SJSA1 (cell line): ENCODE measurements at regions not wholly inside any gene's neighbourhood (a gene's known extent, or its start where the extent isn't known, plus 50 kb on each side); places are given as distances from the start of the nearest gene placed in this dataset.
"Not testable (repeated sequence)": the region's sequence is repeated elsewhere in the genome, so short reads cannot be mapped to it uniquely, and the experiment has no call there.

Experiments used
- DNase-seq, 2 experiments: peaks; one replicate each; pipeline ENCODE4 v3.0.0-alpha.2; 2015 to 2020; ENCODE audit warnings: low spot score in 2 of 2, low read depth in 1 of 2
- H3K27ac ChIP-seq: fragments of 250-450 bp; sonication (Bioruptor Pico); 2 replicates; pipeline ENCODE4 v1.5.1; 2020; ENCODE audit warnings: mild to moderate bottlenecking, moderate library complexity
- H3K27me3 ChIP-seq: fragments of 250-450 bp; sonication (Bioruptor Pico); replicated peaks from 2 replicates; pipeline ENCODE4 v1.5.1; 2020; ENCODE audit warnings: mild to moderate bottlenecking, moderate library complexity
- H3K36me3 ChIP-seq: fragments of 250-450 bp; sonication (Bioruptor Pico); 2 replicates; pipeline ENCODE4 v1.5.1; 2020; ENCODE audit warnings: mild to moderate bottlenecking
- H3K4me1 ChIP-seq: fragments of 250-450 bp; sonication (Bioruptor Pico); replicated peaks from 2 replicates; pipeline ENCODE4 v1.6.1; 2021; ENCODE audit warnings: mild to moderate bottlenecking
- H3K4me3 ChIP-seq: fragments of 250-450 bp; sonication (Bioruptor Pico); 2 replicates; pipeline ENCODE4 v1.5.1; 2020; ENCODE audit warnings: mild to moderate bottlenecking
- H3K9me3 ChIP-seq: fragments of 250-450 bp; sonication (Bioruptor Pico); replicated peaks from 2 replicates; pipeline ENCODE4 v1.5.1; 2020; ENCODE audit warnings: mild to moderate bottlenecking

GRCh38 chr7:89655946-89656345, 498.3 kb upstream of the STEAP1 start:
- H3K4me1 ChIP-seq = no peaks in the 10 kb centered on the region
- no peak for DNase-seq
- H3K36me3 ChIP-seq = no peaks in the 10 kb centered on the region
- no peak overlapping the region for H3K27ac ChIP-seq
- no peaks in the 10 kb centered on the region for H3K9me3 ChIP-seq
- H3K27me3 ChIP-seq = no peaks in the 10 kb centered on the region
- no peak overlapping the region for H3K4me3 ChIP-seq

GRCh38 chr7:89661876-89662275, 492.4 kb upstream of the STEAP1 start:
- Histone ChIP-seq H3K27me3 (no peaks in the 10 kb centered on the region), H3K36me3 (no peaks in the 10 kb centered on the region), H3K27ac (no peak overlapping the region), H3K9me3 (no peaks in the 10 kb centered on the region), H3K4me3 (no peak overlapping the region), H3K4me1 (no peaks in the 10 kb centered on the region)
- DNase-seq = no peak

- DNase-seq = no peak
- H3K36me3 ChIP-seq = no peaks in the 10 kb centered on the region
- H3K4me3 ChIP-seq = no peak overlapping the region
- no peaks in the 10 kb centered on the region for H3K4me1 ChIP-seq
- H3K27ac ChIP-seq = no peak overlapping the region
- no peaks in the 10 kb centered on the region for H3K27me3 ChIP-seq
- no peaks in the 10 kb centered on the region for H3K9me3 ChIP-seq
Measured at GRCh38 chr7:89666136-89666835, 488.0 kb upstream of the STEAP1 start.

GRCh38 chr7:89680161-89680560, 474.1 kb upstream of the STEAP1 start:
- Histone ChIP-seq H3K4me3 (no peak overlapping the region), H3K36me3 (no peaks in the 10 kb centered on the region), H3K27me3 (no peaks in the 10 kb centered on the region), H3K9me3 (no peaks in the 10 kb centered on the region), H3K4me1 (no peaks in the 10 kb centered on the region), H3K27ac (no peak overlapping the region)
- no peak for DNase-seq

GRCh38 chr7:89681448-89681847, 472.8 kb upstream of the STEAP1 start:
- H3K4me3 ChIP-seq = no peak overlapping the region
- H3K36me3 ChIP-seq = no peaks in the 10 kb centered on the region
- no peaks in the 10 kb centered on the region for H3K4me1 ChIP-seq
- no peak for DNase-seq
- no peak overlapping the region for H3K27ac ChIP-seq
- no peaks in the 10 kb centered on the region for H3K27me3 ChIP-seq
- H3K9me3 ChIP-seq = no peaks in the 10 kb centered on the region

GRCh38 chr7:89685287-89685686, 469.0 kb upstream of the STEAP1 start:
- H3K27me3 ChIP-seq = no peaks in the 10 kb centered on the region
- no peak overlapping the region for H3K27ac ChIP-seq
- H3K36me3 ChIP-seq = no peaks in the 10 kb centered on the region
- H3K9me3 ChIP-seq = no peaks in the 10 kb centered on the region
- no peaks in the 10 kb centered on the region for H3K4me1 ChIP-seq
- DNase-seq = no peak
- no peak overlapping the region for H3K4me3 ChIP-seq

- Histone ChIP-seq H3K27ac (no peak overlapping the region), H3K4me3 (no peak overlapping the region), H3K4me1 (no peaks in the 10 kb centered on the region), H3K36me3 (no peaks in the 10 kb centered on the region), H3K9me3 (no peaks in the 10 kb centered on the region), H3K27me3 (no peaks in the 10 kb centered on the region)
- no peak for DNase-seq
Measured at GRCh38 chr7:89687211-89687610, 467.1 kb upstream of the STEAP1 start.

- Histone ChIP-seq H3K9me3 (no peaks in the 10 kb centered on the region), H3K27ac (no peak overlapping the region), H3K36me3 (no peaks in the 10 kb centered on the region), H3K27me3 (no peaks in the 10 kb centered on the region), H3K4me3 (no peak overlapping the region), H3K4me1 (no peaks in the 10 kb centered on the region)
- DNase-seq = no peak
Measured at GRCh38 chr7:89695241-89695640, 459.0 kb upstream of the STEAP1 start.

GRCh38 chr7:89714131-89714530, 440.1 kb upstream of the STEAP1 start:
- DNase-seq = no peak
- no peak overlapping the region for H3K4me3 ChIP-seq
- H3K36me3 ChIP-seq = no peaks in the 10 kb centered on the region
- no peaks in the 10 kb centered on the region for H3K27me3 ChIP-seq
- no peaks in the 10 kb centered on the region for H3K9me3 ChIP-seq
- no peak overlapping the region for H3K27ac ChIP-seq
- H3K4me1 ChIP-seq = no peaks in the 10 kb centered on the region

- H3K27me3 ChIP-seq, H3K9me3 ChIP-seq, DNase-seq, H3K36me3 ChIP-seq, H3K4me1 ChIP-seq, H3K4me3 ChIP-seq, H3K27ac ChIP-seq: not testable (repeated sequence)
Measured at GRCh38 chr7:89718941-89719340, 435.3 kb upstream of the STEAP1 start.

- Histone ChIP-seq H3K4me1 (no peaks in the 10 kb centered on the region), H3K9me3 (no peaks in the 10 kb centered on the region), H3K27me3 (no peaks in the 10 kb centered on the region), H3K4me3 (no peak overlapping the region), H3K36me3 (no peaks in the 10 kb centered on the region), H3K27ac (no peak overlapping the region)
- DNase-seq = no peak
Measured at GRCh38 chr7:89728481-89728880, 425.8 kb upstream of the STEAP1 start.

GRCh38 chr7:89731751-89732445, 422.4 kb upstream of the STEAP1 start:
- H3K4me3 ChIP-seq = no peak overlapping the region
- DNase-seq = no peak
- H3K27me3 ChIP-seq = no peaks in the 10 kb centered on the region
- H3K9me3 ChIP-seq = no peaks in the 10 kb centered on the region
- no peaks in the 10 kb centered on the region for H3K36me3 ChIP-seq
- H3K27ac ChIP-seq = no peak overlapping the region
- H3K4me1 ChIP-seq = no peaks in the 10 kb centered on the region

GRCh38 chr7:89738549-89738948, 415.7 kb upstream of the STEAP1 start:
- DNase-seq = no peak
- Histone ChIP-seq H3K4me1 (no peaks in the 10 kb centered on the region), H3K4me3 (no peak overlapping the region), H3K27me3 (no peaks in the 10 kb centered on the region), H3K36me3 (no peaks in the 10 kb centered on the region), H3K27ac (no peak overlapping the region), H3K9me3 (no peaks in the 10 kb centered on the region)

- H3K27me3 ChIP-seq = no peaks in the 10 kb centered on the region
- no peaks in the 10 kb centered on the region for H3K9me3 ChIP-seq
- no peaks in the 10 kb centered on the region for H3K36me3 ChIP-seq
- no peak for DNase-seq
- H3K4me3 ChIP-seq = no peak overlapping the region
- no peak overlapping the region for H3K27ac ChIP-seq
- no peaks in the 10 kb centered on the region for H3K4me1 ChIP-seq
Measured at GRCh38 chr7:89757910-89758309, 396.4 kb upstream of the STEAP1 start.

- no peak for DNase-seq
- Histone ChIP-seq H3K4me1 (no peaks in the 10 kb centered on the region), H3K27me3 (no peaks in the 10 kb centered on the region)
Measured at GRCh38 chr7:89760690-89761089, 393.6 kb upstream of the STEAP1 start.

More at GRCh38 chr7:89760690-89761089, 393.6 kb upstream of the STEAP1 start:
- no peak overlapping the region for H3K4me3 ChIP-seq
- H3K9me3 ChIP-seq = no peaks in the 10 kb centered on the region
- no peak overlapping the region for H3K27ac ChIP-seq
- H3K36me3 ChIP-seq = no peaks in the 10 kb centered on the region
